T-helper 17 cell (primary cell): ENCODE measurements at regions not wholly inside any gene's neighbourhood (a gene's known extent, or its start where the extent isn't known, plus 50 kb on each side); places are given as distances from the start of the nearest gene placed in this dataset.

Experiments used
- ATAC-seq: fragments of 150-1000 bp; cut with Tn5 transposase; 2 replicates; pipeline ENCODE4 v1.10.0; 2021; ENCODE audit warnings: mild to moderate bottlenecking, moderate library complexity
- DNase-seq, 3 donors: peaks; one replicate each; pipeline versions ENCODE4 v3.0.0 to v3.0.0-alpha.2; 2020 to 2021
- H3K9me3 ChIP-seq: one replicate; pipeline ENCODE4 v1.7.0; 2013; ENCODE audit warnings: low read length, mild to moderate bottlenecking; ENCODE audit not compliant: control insufficient read depth, poor library complexity, severe bottlenecking
- H3K27ac Mint-ChIP-seq: one replicate; pipeline ENCODE4 v1.8.0; 2022; ENCODE audit warnings: mild to moderate bottlenecking, moderate library complexity, mixed read lengths
- H3K27me3 Mint-ChIP-seq: one replicate; pipeline ENCODE4 v1.8.0; 2022; ENCODE audit warnings: mixed read lengths
- H3K36me3 Mint-ChIP-seq: one replicate; pipeline ENCODE4 v1.8.0; 2022; ENCODE audit warnings: low read depth, mixed read lengths
- H3K4me1 Mint-ChIP-seq: one replicate; pipeline ENCODE4 v1.8.0; 2022; ENCODE audit warnings: mild to moderate bottlenecking, mixed read lengths
- H3K4me3 Mint-ChIP-seq: one replicate; pipeline ENCODE4 v1.8.0; 2022; ENCODE audit warnings: mild to moderate bottlenecking, moderate library complexity, mixed read lengths

- H3K9me3 ChIP-seq: no peaks in the 10 kb centered on the region
- Mint-ChIP-seq H3K27me3 (peaks cover 32% of the 10 kb centered on the region), H3K36me3 (peaks cover 2% of the 10 kb centered on the region), H3K4me3 (no peak overlapping the region), H3K4me1 (peaks cover 2% of the 10 kb centered on the region), H3K27ac (no peak overlapping the region)
- ATAC-seq: no peak
- no peak for DNase-seq
Observed at GRCh38 chr2:152284398-152284797, 50.6 kb upstream of the FMNL2 start.
